SIG-M5 treated with dmso at 0.1 percent for 504 hours (cell line): ENCODE measurements at regions not wholly inside any gene's neighbourhood (a gene's known extent, or its start where the extent isn't known, plus 50 kb on each side); places are given as distances from the start of the nearest gene placed in this dataset.

Source experiments
- DNase-seq: peaks from one replicate; lab custom pipeline; 2025; ENCODE audit not compliant: unreplicated experiment; lab: John Stamatoyannopoulos, UW

- DNase-seq = no peak
Measured at GRCh38 chr13:109897988-109898624, 111.7 kb upstream of the IRS2 start.

- DNase-seq = no peak
Measured at GRCh38 chr13:109892101-109892500, 105.7 kb upstream of the IRS2 start.

- no peak for DNase-seq
Measured at GRCh38 chr13:109885235-109885634, 98.9 kb upstream of the IRS2 start.

GRCh38 chr13:109884462-109884861 is 98.1 kb upstream of the IRS2 start:
- no peak for DNase-seq

DNA sequence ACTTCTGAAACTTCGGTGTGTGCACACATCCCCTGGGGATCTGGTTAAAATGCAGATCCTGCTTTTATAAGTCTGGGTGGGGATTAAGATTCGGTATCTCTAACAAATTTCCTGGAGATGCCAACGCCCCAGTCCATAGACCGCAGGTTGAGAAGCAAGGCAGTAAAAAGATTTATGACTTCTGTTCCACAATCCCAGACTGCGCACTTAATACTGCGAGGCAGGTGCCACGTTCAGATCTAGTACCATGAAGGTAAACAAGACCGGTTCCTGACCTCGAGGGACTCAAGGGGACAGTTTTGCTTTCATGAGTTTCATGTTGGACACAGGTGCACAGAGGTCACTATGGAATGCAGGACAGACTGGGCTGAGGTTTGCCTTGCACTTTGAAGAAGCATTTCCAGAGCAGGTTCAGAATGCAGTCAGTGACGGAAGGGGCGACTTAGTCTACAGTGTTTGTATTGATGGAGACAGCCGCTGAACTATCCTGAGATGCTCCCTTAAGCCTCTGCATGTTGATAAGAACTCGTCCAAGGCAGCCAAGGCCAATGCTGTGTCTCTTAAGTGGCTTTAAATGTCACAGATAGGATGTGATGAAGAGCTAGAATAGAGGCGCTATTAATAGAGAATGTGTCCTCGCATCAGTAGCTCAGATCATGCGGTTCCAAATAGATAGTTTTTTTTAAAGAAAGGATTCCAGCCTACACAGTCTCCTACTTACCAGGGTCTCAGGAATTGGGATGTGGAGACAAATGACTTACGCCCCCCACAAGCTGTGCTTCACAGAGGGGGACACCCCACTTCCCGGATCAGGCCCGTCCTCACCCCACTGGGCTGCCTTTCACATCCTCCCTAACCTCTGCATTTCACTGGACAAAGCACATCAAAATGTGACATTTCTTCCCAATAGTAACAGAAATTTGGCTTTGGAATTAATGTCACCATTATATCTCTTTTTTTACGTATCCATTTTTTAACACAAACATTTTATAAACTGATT is 97.1 kb upstream of the IRS2 start:
- no peak for DNase-seq

- no peak for DNase-seq
Measured at GRCh38 chr13:109881961-109882558, 95.7 kb upstream of the IRS2 start.

GRCh38 chr13:109881347-109881725 is 95.0 kb upstream of the IRS2 start:
- DNase-seq = no peak

GRCh38 chr13:109880371-109881346 is 94.3 kb upstream of the IRS2 start:
- no peak for DNase-seq

DNA sequence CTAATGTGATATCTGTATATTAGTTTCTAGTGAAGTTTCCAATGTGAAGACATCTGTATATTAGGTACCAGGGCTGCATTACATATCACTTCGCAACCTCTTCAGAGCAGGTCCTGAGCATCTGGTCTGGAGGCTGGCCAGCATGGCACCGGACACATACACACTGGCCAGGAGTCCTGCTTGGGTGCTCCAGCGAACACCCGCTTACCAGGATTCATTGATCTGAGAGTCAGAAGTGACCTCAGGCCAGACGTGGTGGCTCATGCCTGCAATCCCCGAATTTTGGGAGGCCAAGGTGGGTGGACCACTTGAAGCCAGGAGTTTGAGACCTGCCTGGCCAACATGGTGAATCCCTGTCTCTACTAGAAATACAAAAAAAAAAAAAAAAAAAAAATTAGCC is 93.0 kb upstream of the IRS2 start:
- DNase-seq = no peak

DNA sequence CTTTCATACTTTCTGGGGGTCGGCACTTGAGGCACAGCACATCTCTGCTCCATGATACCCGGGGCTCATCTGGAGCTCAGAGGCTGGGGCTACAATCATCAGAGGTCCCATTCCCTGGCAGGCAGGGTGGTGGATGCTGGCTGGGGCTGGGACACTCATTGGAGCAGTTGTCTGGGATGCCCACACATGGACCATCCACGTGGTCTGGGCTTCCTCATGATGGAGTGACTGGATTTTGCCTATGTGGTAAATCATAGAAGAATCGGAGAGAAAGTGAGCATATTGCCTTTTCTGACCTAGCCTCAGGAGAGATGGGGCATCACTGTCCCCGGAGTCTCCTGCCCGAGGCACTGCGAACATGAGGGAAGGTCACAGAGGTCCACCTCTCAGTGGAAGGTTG is 91.4 kb upstream of the IRS2 start:
- DNase-seq = no peak

- no peak for DNase-seq
Measured at GRCh38 chr13:109875746-109876145, 89.4 kb upstream of the IRS2 start.

- no peak for DNase-seq
Measured at GRCh38 chr13:109874484-109875454, 88.4 kb upstream of the IRS2 start.

GRCh38 chr13:109873351-109874123 is 87.2 kb upstream of the IRS2 start:
- no peak for DNase-seq

- DNase-seq = no peak
Measured at GRCh38 chr13:109872864-109873263, 86.5 kb upstream of the IRS2 start.

GRCh38 chr13:109870696-109871370 is 84.5 kb upstream of the IRS2 start:
- DNase-seq = no peak

- no peak for DNase-seq
Measured at GRCh38 chr13:109870274-109870673, 83.9 kb upstream of the IRS2 start.

GRCh38 chr13:109869312-109870237 is 83.2 kb upstream of the IRS2 start:
- no peak for DNase-seq
